Body of pancreas (tissue), 4 donors: ENCODE measurements at regions not wholly inside any gene's neighbourhood (a gene's known extent, or its start where the extent isn't known, plus 50 kb on each side); places are given as distances from the start of the nearest gene placed in this dataset.

Source experiments
- CTCF ChIP-seq, 7 experiments: fragments of 450-650 bp in 4 of 7; fragments of 200-600 bp in 3 of 7; sonication (generic) in 3 of 7; IDR thresholded peaks; one replicate each; pipeline ENCODE4 v1.5.1; 2016 to 2019; ENCODE audit warnings: antibody characterized with exemption in 7 of 7
- POLR2A ChIP-seq, 3 donors: fragments of 450-650 bp; IDR thresholded peaks; one replicate each; pipeline ENCODE4 v1.6.1; 2016; ENCODE audit warnings: antibody characterized with exemption in 3 of 3, mild to moderate bottlenecking in 2 of 3

GRCh38 chr6:150503041-150503440, 96.6 kb upstream of the PLEKHG1 start:
- no peak for TF ChIP-seq CTCF (IDR thresholded peaks at IDR 0.05)
- TF ChIP-seq POLR2A (IDR thresholded peaks at IDR 0.05) = no peak
